SK-N-SH treated with all-trans-retinoic acid at 6 μM for 48 hours (cell line): ENCODE measurements at regions not wholly inside any gene's neighbourhood (a gene's known extent, or its start where the extent isn't known, plus 50 kb on each side); places are given as distances from the start of the nearest gene placed in this dataset.

ENCODE experiments used
- ATAC-seq: fragments of 200-7000 bp; cut with Tn5 transposase; 3 replicates; pipeline ENCODE4 v1.9.1; 2020; ENCODE audit warnings: mild to moderate bottlenecking, moderate library complexity
- ARNTL ChIP-seq: fragments of 450-650 bp; formaldehyde crosslinking; IDR thresholded peaks from 2 replicates; pipeline ENCODE4 v1.5.0; 2020; ENCODE audit warnings: low read depth, mild to moderate bottlenecking, moderate library complexity, borderline replicate concordance
- BACH2 ChIP-seq: fragments of 250-450 bp; sonication (Bioruptor Pico); IDR thresholded peaks from 2 replicates; pipeline ENCODE4 v1.9.0; 2021; ENCODE audit warnings: mild to moderate bottlenecking, borderline replicate concordance
- ESRRG ChIP-seq: fragments of 250-450 bp; sonication (Bioruptor Pico); IDR thresholded peaks from 2 replicates; pipeline ENCODE4 v1.6.1; 2021; ENCODE audit warnings: mild to moderate bottlenecking
- GLIS3 ChIP-seq: fragments of 250-450 bp; sonication (Bioruptor Pico); IDR thresholded peaks from 2 replicates; pipeline ENCODE4 v1.5.0; 2020; ENCODE audit warnings: mild to moderate bottlenecking, moderate library complexity
- ISL1 ChIP-seq: fragments of 250-450 bp; sonication (Bioruptor Pico); IDR thresholded peaks from 2 replicates; pipeline ENCODE4 v2.1.2; 2022; ENCODE audit warnings: mild to moderate bottlenecking, moderate library complexity
- PPARA ChIP-seq: fragments of 250-450 bp; sonication (Bioruptor Pico); IDR thresholded peaks from 2 replicates; pipeline ENCODE4 v1.5.0; 2020; ENCODE audit warnings: mild to moderate bottlenecking, borderline replicate concordance
- RARB ChIP-seq: fragments of 250-450 bp; sonication (Bioruptor Pico); IDR thresholded peaks from 2 replicates; pipeline ENCODE4 v1.8.0; 2021; ENCODE audit warnings: mild to moderate bottlenecking, moderate library complexity
- SNAI2 ChIP-seq: fragments of 250-450 bp; sonication (Bioruptor Pico); IDR thresholded peaks from 2 replicates; pipeline ENCODE4 v1.5.0; 2020; ENCODE audit warnings: mild to moderate bottlenecking, moderate library complexity
- TCF4 ChIP-seq: fragments of 250-450 bp; sonication (Bioruptor Pico); IDR thresholded peaks from 2 replicates; pipeline ENCODE4 v1.8.0; 2021; ENCODE audit warnings: mild to moderate bottlenecking, moderate library complexity, borderline replicate concordance
- ZC3H10 ChIP-seq: fragments of 250-450 bp; sonication (Bioruptor Pico); IDR thresholded peaks from 2 replicates; pipeline ENCODE4 v1.5.1; 2021; ENCODE audit warnings: mild to moderate bottlenecking, moderate library complexity
- ZFP3 ChIP-seq: fragments of 250-450 bp; sonication (Bioruptor Pico); IDR thresholded peaks from 2 replicates; pipeline ENCODE4 v1.5.0; 2020; ENCODE audit warnings: mild to moderate bottlenecking, moderate library complexity
- ZFP30 ChIP-seq: fragments of 450-650 bp; formaldehyde crosslinking; IDR thresholded peaks from 2 replicates; pipeline ENCODE4 v1.5.0; 2022; ENCODE audit warnings: mild to moderate bottlenecking, moderate library complexity
- ZNF565 ChIP-seq: fragments of 450-650 bp; formaldehyde crosslinking; conservative IDR thresholded peaks from 2 replicates; pipeline ENCODE4 v1.5.0; 2020; ENCODE audit warnings: low read depth, mild to moderate bottlenecking, moderate library complexity
- ZNF70 ChIP-seq: fragments of 450-650 bp; formaldehyde crosslinking; IDR thresholded peaks from 2 replicates; pipeline ENCODE4 v1.5.0; 2020; ENCODE audit warnings: mild to moderate bottlenecking, moderate library complexity
- ZNF8 ChIP-seq: fragments of 450-650 bp; formaldehyde crosslinking; IDR thresholded peaks from 2 replicates; pipeline ENCODE4 v1.5.0; 2020; ENCODE audit warnings: mild to moderate bottlenecking, moderate library complexity
- TF ChIP-seq, protein P1 (sequence below): fragments of 250-450 bp; sonication (Bioruptor Pico); IDR thresholded peaks from 2 replicates; pipeline ENCODE4 v1.8.0; 2021; ENCODE audit warnings: low read depth, mild to moderate bottlenecking, moderate library complexity, borderline replicate concordance
- TF ChIP-seq, protein P2 (sequence below): fragments of 250-450 bp; sonication (Bioruptor Pico); IDR thresholded peaks from 2 replicates; pipeline ENCODE4 v1.5.0; 2020; ENCODE audit warnings: mild to moderate bottlenecking, moderate library complexity
- TF ChIP-seq, protein P3 (sequence below): fragments of 250-450 bp; sonication (Bioruptor Pico); IDR thresholded peaks from 2 replicates; pipeline ENCODE4 v1.5.1; 2020; ENCODE audit warnings: low read depth, mild to moderate bottlenecking, moderate library complexity
- TF ChIP-seq, protein P4 (sequence below): fragments of 250-450 bp; sonication (Bioruptor Pico); IDR thresholded peaks from 2 replicates; pipeline ENCODE4 v1.5.1; 2021; ENCODE audit warnings: mild to moderate bottlenecking, moderate library complexity
- TF ChIP-seq, protein P5 (sequence below): fragments of 250-450 bp; sonication (Bioruptor Pico); IDR thresholded peaks from 2 replicates; pipeline ENCODE4 v1.8.0; 2020; ENCODE audit warnings: mild to moderate bottlenecking, moderate library complexity, borderline replicate concordance

DNA sequence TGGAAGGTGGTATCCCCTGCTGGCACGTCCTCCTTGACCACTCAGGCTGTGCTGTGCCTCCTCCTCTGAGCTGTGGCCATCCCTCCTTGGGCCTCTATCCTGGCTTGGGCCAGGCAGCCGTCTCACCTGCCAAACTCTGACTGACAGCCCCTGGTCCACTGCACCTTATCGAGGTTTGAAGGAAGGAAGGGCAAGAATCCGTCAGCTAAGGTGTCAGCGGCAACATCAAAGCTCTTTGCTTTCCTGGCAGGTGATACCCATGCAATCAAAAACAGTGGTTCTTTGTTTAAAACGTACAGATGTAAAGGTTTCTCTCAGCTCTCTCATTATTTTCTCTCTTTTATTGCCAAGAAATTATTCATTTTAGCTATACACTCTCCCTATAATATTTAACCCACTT is 203.9 kb downstream of the TBXT start:
- TF ChIP-seq ZNF565 (CRISPR knock-in tag): no peak
- TF ChIP-seq, all 23 proteins: peak for 0
- ATAC-seq: no peak

DNA sequence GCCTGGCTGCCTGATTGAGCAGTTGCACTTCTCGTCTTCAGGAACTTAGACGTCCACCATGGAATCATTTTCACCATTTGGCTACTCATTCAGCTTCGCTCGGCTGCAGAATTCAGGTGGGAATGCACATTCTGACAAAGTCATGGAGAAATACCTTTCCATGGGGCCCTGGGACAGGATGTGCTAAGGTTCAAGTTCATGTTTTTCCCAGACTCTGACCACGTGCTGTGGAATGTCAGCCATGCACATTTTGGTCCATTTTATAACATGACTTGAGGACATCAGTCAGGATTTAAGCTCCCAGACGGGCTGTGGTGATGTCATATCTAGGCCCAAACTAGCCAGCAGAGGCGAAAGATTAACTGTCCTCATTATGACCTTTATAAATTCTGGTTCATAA is 205.3 kb downstream of the TBXT start:
- TF ChIP-seq PPARA (CRISPR knock-in tag) (no peak), BACH2 (CRISPR knock-in tag) (no peak), ESRRG (CRISPR knock-in tag) (no peak), ZFP30 (CRISPR knock-in tag) (no peak), ZNF70 (CRISPR knock-in tag) (no peak), ARNTL (CRISPR knock-in tag) (no peak), ZFP3 (CRISPR knock-in tag) (no peak), ZC3H10 (CRISPR knock-in tag) (no peak), ISL1 (CRISPR knock-in tag) (no peak), SNAI2 (CRISPR knock-in tag) (no peak), ZNF565 (CRISPR knock-in tag) (no peak), ZNF8 (no peak)
- TF ChIP-seq, protein P1, sequence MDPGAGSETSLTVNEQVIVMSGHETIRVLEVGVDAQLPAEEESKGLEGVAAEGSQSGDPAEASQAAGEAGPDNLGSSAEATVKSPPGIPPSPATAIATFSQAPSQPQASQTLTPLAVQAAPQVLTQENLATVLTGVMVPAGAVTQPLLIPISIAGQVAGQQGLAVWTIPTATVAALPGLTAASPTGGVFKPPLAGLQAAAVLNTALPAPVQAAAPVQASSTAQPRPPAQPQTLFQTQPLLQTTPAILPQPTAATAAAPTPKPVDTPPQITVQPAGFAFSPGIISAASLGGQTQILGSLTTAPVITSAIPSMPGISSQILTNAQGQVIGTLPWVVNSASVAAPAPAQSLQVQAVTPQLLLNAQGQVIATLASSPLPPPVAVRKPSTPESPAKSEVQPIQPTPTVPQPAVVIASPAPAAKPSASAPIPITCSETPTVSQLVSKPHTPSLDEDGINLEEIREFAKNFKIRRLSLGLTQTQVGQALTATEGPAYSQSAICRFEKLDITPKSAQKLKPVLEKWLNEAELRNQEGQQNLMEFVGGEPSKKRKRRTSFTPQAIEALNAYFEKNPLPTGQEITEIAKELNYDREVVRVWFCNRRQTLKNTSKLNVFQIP (CRISPR knock-in tag): no peak
- TF ChIP-seq, protein P2, sequence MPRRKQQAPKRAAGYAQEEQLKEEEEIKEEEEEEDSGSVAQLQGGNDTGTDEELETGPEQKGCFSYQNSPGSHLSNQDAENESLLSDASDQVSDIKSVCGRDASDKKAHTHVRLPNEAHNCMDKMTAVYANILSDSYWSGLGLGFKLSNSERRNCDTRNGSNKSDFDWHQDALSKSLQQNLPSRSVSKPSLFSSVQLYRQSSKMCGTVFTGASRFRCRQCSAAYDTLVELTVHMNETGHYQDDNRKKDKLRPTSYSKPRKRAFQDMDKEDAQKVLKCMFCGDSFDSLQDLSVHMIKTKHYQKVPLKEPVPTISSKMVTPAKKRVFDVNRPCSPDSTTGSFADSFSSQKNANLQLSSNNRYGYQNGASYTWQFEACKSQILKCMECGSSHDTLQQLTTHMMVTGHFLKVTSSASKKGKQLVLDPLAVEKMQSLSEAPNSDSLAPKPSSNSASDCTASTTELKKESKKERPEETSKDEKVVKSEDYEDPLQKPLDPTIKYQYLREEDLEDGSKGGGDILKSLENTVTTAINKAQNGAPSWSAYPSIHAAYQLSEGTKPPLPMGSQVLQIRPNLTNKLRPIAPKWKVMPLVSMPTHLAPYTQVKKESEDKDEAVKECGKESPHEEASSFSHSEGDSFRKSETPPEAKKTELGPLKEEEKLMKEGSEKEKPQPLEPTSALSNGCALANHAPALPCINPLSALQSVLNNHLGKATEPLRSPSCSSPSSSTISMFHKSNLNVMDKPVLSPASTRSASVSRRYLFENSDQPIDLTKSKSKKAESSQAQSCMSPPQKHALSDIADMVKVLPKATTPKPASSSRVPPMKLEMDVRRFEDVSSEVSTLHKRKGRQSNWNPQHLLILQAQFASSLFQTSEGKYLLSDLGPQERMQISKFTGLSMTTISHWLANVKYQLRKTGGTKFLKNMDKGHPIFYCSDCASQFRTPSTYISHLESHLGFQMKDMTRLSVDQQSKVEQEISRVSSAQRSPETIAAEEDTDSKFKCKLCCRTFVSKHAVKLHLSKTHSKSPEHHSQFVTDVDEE (CRISPR knock-in tag): no peak
- TF ChIP-seq, protein P3, sequence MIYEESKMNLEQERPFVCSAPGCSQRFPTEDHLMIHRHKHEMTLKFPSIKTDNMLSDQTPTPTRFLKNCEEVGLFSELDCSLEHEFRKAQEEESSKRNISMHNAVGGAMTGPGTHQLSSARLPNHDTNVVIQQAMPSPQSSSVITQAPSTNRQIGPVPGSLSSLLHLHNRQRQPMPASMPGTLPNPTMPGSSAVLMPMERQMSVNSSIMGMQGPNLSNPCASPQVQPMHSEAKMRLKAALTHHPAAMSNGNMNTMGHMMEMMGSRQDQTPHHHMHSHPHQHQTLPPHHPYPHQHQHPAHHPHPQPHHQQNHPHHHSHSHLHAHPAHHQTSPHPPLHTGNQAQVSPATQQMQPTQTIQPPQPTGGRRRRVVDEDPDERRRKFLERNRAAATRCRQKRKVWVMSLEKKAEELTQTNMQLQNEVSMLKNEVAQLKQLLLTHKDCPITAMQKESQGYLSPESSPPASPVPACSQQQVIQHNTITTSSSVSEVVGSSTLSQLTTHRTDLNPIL: no peak
- TF ChIP-seq, all 23 proteins: peak for 0
- ATAC-seq: no peak

DNA sequence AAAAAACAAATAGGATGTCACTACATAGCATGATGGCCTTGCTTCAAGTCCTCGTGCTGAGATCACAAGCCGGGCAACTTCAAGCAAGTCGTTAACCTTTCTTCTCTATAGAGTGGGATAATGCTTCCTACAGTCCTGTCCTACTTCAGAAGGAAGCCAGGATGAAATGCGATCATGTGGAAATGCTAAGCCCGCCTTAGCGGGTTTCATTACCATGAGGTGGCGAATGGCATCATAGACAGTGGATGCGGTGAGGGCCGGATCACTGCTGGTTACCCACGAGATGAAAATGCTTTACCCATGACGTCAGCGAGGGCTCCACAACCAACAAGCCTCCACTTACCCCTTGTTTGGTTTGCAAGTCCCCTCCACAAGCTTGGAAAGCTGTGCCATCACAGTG is 206.4 kb downstream of the TBXT start:
- ATAC-seq: no peak
- TF ChIP-seq, protein P2 (CRISPR knock-in tag): no peak
- TF ChIP-seq GLIS3: no peak
- TF ChIP-seq, all 23 proteins: peak for 0

DNA sequence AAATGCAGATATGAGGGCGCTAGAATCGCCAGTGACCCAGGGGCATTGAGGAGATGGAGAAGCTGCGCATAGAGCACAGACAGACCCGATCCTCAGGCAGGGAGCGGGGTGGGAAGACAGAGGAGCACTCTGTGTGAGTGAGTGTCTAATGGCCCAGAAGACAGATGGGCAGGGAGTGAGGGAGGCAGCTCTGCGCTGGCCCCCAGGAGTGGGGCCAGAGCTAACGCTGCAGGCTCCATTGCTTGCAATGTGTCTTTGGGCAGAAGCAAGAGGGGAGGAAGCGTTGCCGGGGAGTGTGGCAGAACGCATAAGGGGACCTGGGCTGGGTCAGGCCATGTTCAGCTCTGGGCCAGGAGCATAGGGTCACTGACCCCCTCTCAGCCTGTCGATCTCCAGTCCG is 207.0 kb downstream of the TBXT start:
- ATAC-seq: no peak

More for the DNA sequence above, 207.0 kb downstream of the TBXT start:
- TF ChIP-seq TCF4 (CRISPR knock-in tag) (no peak), ZNF565 (CRISPR knock-in tag) (no peak), RARB (CRISPR knock-in tag) (no peak), ZNF8 (no peak), GLIS3 (no peak), PPARA (CRISPR knock-in tag) (no peak)
- TF ChIP-seq, protein P1 (CRISPR knock-in tag): no peak
- TF ChIP-seq, protein P3: no peak
- TF ChIP-seq, protein P4, sequence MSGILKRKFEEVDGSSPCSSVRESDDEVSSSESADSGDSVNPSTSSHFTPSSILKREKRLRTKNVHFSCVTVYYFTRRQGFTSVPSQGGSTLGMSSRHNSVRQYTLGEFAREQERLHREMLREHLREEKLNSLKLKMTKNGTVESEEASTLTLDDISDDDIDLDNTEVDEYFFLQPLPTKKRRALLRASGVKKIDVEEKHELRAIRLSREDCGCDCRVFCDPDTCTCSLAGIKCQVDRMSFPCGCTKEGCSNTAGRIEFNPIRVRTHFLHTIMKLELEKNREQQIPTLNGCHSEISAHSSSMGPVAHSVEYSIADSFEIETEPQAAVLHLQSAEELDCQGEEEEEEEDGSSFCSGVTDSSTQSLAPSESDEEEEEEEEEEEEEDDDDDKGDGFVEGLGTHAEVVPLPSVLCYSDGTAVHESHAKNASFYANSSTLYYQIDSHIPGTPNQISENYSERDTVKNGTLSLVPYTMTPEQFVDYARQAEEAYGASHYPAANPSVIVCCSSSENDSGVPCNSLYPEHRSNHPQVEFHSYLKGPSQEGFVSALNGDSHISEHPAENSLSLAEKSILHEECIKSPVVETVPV (CRISPR knock-in tag): no peak
- TF ChIP-seq, protein P5, sequence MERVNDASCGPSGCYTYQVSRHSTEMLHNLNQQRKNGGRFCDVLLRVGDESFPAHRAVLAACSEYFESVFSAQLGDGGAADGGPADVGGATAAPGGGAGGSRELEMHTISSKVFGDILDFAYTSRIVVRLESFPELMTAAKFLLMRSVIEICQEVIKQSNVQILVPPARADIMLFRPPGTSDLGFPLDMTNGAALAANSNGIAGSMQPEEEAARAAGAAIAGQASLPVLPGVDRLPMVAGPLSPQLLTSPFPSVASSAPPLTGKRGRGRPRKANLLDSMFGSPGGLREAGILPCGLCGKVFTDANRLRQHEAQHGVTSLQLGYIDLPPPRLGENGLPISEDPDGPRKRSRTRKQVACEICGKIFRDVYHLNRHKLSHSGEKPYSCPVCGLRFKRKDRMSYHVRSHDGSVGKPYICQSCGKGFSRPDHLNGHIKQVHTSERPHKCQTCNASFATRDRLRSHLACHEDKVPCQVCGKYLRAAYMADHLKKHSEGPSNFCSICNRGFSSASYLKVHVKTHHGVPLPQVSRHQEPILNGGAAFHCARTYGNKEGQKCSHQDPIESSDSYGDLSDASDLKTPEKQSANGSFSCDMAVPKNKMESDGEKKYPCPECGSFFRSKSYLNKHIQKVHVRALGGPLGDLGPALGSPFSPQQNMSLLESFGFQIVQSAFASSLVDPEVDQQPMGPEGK (CRISPR knock-in tag): no peak
